ENCODE measurements at regions not wholly inside any gene's neighbourhood (a gene's known extent, or its start where the extent isn't known, plus 50 kb on each side); places are given as distances from the start of the nearest gene placed in this dataset.

GRCh38 chr4:60221866-60222265 lies 978.3 kb upstream of the ADGRL3 start:
- Histone ChIP-seq H3K4me3 (ENCODE audit: low read depth, low read length) (no peak overlapping the region), H3K36me3 (ENCODE audit: control insufficient read depth, insufficient read depth, low read length) (no peaks in the 10 kb centered on the region), H3K4me1 (ENCODE audit: control insufficient read depth, insufficient read depth, low read length) (no peaks in the 10 kb centered on the region), H3K9me3 (ENCODE audit: control insufficient read depth, insufficient read depth, low read length) (no peaks in the 10 kb centered on the region), H3K9ac (ENCODE audit: low read depth, low read length) (no peak overlapping the region), H3K27me3 (ENCODE audit: control insufficient read depth, insufficient read depth, low read length) (no peaks in the 10 kb centered on the region)

GRCh38 chr4:60223208-60223923 lies 976.8 kb upstream of the ADGRL3 start:
- Histone ChIP-seq H3K9me3 (ENCODE audit: control insufficient read depth, insufficient read depth, low read length) (no peaks in the 10 kb centered on the region), H3K36me3 (ENCODE audit: control insufficient read depth, insufficient read depth, low read length) (no peaks in the 10 kb centered on the region), H3K4me3 (ENCODE audit: low read depth, low read length) (no peak overlapping the region), H3K9ac (ENCODE audit: low read depth, low read length) (no peak overlapping the region), H3K4me1 (ENCODE audit: control insufficient read depth, insufficient read depth, low read length) (no peaks in the 10 kb centered on the region), H3K27me3 (ENCODE audit: control insufficient read depth, insufficient read depth, low read length) (no peaks in the 10 kb centered on the region)

- Histone ChIP-seq H3K36me3 (ENCODE audit: control insufficient read depth, insufficient read depth, low read length) (no peaks in the 10 kb centered on the region), H3K27me3 (ENCODE audit: control insufficient read depth, insufficient read depth, low read length) (no peaks in the 10 kb centered on the region), H3K4me3 (ENCODE audit: low read depth, low read length) (no peak overlapping the region), H3K9me3 (ENCODE audit: control insufficient read depth, insufficient read depth, low read length) (no peaks in the 10 kb centered on the region), H3K9ac (ENCODE audit: low read depth, low read length) (no peak overlapping the region), H3K4me1 (ENCODE audit: control insufficient read depth, insufficient read depth, low read length) (no peaks in the 10 kb centered on the region)
Observed at GRCh38 chr4:60241866-60242265, 958.3 kb upstream of the ADGRL3 start.

GRCh38 chr4:60249784-60250183 lies 950.3 kb upstream of the ADGRL3 start:
- H3K9me3 ChIP-seq (ENCODE audit: control insufficient read depth, insufficient read depth, low read length) = no peaks in the 10 kb centered on the region
- H3K27me3 ChIP-seq (ENCODE audit: control insufficient read depth, insufficient read depth, low read length) = no peaks in the 10 kb centered on the region
- H3K36me3 ChIP-seq (ENCODE audit: control insufficient read depth, insufficient read depth, low read length) = no peaks in the 10 kb centered on the region
- no peak overlapping the region for H3K4me3 ChIP-seq (ENCODE audit: low read depth, low read length)
- no peak overlapping the region for H3K9ac ChIP-seq (ENCODE audit: low read depth, low read length)
- H3K4me1 ChIP-seq (ENCODE audit: control insufficient read depth, insufficient read depth, low read length) = no peaks in the 10 kb centered on the region

GRCh38 chr4:60250657-60251056 lies 949.5 kb upstream of the ADGRL3 start:
- no peaks in the 10 kb centered on the region for H3K36me3 ChIP-seq (ENCODE audit: control insufficient read depth, insufficient read depth, low read length)
- no peak overlapping the region for H3K4me3 ChIP-seq (ENCODE audit: low read depth, low read length)
- H3K9me3 ChIP-seq (ENCODE audit: control insufficient read depth, insufficient read depth, low read length) = no peaks in the 10 kb centered on the region
- no peak overlapping the region for H3K9ac ChIP-seq (ENCODE audit: low read depth, low read length)
- no peaks in the 10 kb centered on the region for H3K4me1 ChIP-seq (ENCODE audit: control insufficient read depth, insufficient read depth, low read length)
- H3K27me3 ChIP-seq (ENCODE audit: control insufficient read depth, insufficient read depth, low read length) = no peaks in the 10 kb centered on the region

GRCh38 chr4:60259781-60260180 lies 940.3 kb upstream of the ADGRL3 start:
- Histone ChIP-seq H3K27me3 (ENCODE audit: control insufficient read depth, insufficient read depth, low read length) (no peaks in the 10 kb centered on the region), H3K4me1 (ENCODE audit: control insufficient read depth, insufficient read depth, low read length) (no peaks in the 10 kb centered on the region), H3K36me3 (ENCODE audit: control insufficient read depth, insufficient read depth, low read length) (no peaks in the 10 kb centered on the region), H3K9ac (ENCODE audit: low read depth, low read length) (no peak overlapping the region), H3K4me3 (ENCODE audit: low read depth, low read length) (no peak overlapping the region), H3K9me3 (ENCODE audit: control insufficient read depth, insufficient read depth, low read length) (no peaks in the 10 kb centered on the region)

GRCh38 chr4:60266505-60266904 lies 933.6 kb upstream of the ADGRL3 start:
- H3K9me3 ChIP-seq (ENCODE audit: control insufficient read depth, insufficient read depth, low read length) = no peaks in the 10 kb centered on the region
- H3K9ac ChIP-seq (ENCODE audit: low read depth, low read length) = no peak overlapping the region
- no peaks in the 10 kb centered on the region for H3K36me3 ChIP-seq (ENCODE audit: control insufficient read depth, insufficient read depth, low read length)
- H3K4me3 ChIP-seq (ENCODE audit: low read depth, low read length) = no peak overlapping the region
- no peaks in the 10 kb centered on the region for H3K27me3 ChIP-seq (ENCODE audit: control insufficient read depth, insufficient read depth, low read length)
- no peaks in the 10 kb centered on the region for H3K4me1 ChIP-seq (ENCODE audit: control insufficient read depth, insufficient read depth, low read length)

- H3K9ac ChIP-seq (ENCODE audit: low read depth, low read length) = no peak overlapping the region
- H3K4me1 ChIP-seq (ENCODE audit: control insufficient read depth, insufficient read depth, low read length) = no peaks in the 10 kb centered on the region
- no peak overlapping the region for H3K4me3 ChIP-seq (ENCODE audit: low read depth, low read length)
- no peaks in the 10 kb centered on the region for H3K9me3 ChIP-seq (ENCODE audit: control insufficient read depth, insufficient read depth, low read length)
- H3K27me3 ChIP-seq (ENCODE audit: control insufficient read depth, insufficient read depth, low read length) = no peaks in the 10 kb centered on the region
- H3K36me3 ChIP-seq (ENCODE audit: control insufficient read depth, insufficient read depth, low read length) = no peaks in the 10 kb centered on the region
Observed at GRCh38 chr4:60296386-60296785, 903.7 kb upstream of the ADGRL3 start.

- Histone ChIP-seq H3K4me3 (ENCODE audit: low read depth, low read length) (no peak overlapping the region), H3K27me3 (ENCODE audit: control insufficient read depth, insufficient read depth, low read length) (no peaks in the 10 kb centered on the region), H3K4me1 (ENCODE audit: control insufficient read depth, insufficient read depth, low read length) (no peaks in the 10 kb centered on the region), H3K9me3 (ENCODE audit: control insufficient read depth, insufficient read depth, low read length) (no peaks in the 10 kb centered on the region), H3K36me3 (ENCODE audit: control insufficient read depth, insufficient read depth, low read length) (no peaks in the 10 kb centered on the region), H3K9ac (ENCODE audit: low read depth, low read length) (no peak overlapping the region)
Observed at GRCh38 chr4:60313611-60314178, 886.4 kb upstream of the ADGRL3 start.

- no peaks in the 10 kb centered on the region for H3K36me3 ChIP-seq (ENCODE audit: control insufficient read depth, insufficient read depth, low read length)
- no peak overlapping the region for H3K4me3 ChIP-seq (ENCODE audit: low read depth, low read length)
- no peaks in the 10 kb centered on the region for H3K27me3 ChIP-seq (ENCODE audit: control insufficient read depth, insufficient read depth, low read length)
- H3K9ac ChIP-seq (ENCODE audit: low read depth, low read length) = no peak overlapping the region
- no peaks in the 10 kb centered on the region for H3K9me3 ChIP-seq (ENCODE audit: control insufficient read depth, insufficient read depth, low read length)
- no peaks in the 10 kb centered on the region for H3K4me1 ChIP-seq (ENCODE audit: control insufficient read depth, insufficient read depth, low read length)
Observed at GRCh38 chr4:60314416-60314815, 885.7 kb upstream of the ADGRL3 start.

- no peaks in the 10 kb centered on the region for H3K4me1 ChIP-seq (ENCODE audit: control insufficient read depth, insufficient read depth, low read length)
- H3K9ac ChIP-seq (ENCODE audit: low read depth, low read length) = no peak overlapping the region
- no peak overlapping the region for H3K4me3 ChIP-seq (ENCODE audit: low read depth, low read length)
- no peaks in the 10 kb centered on the region for H3K27me3 ChIP-seq (ENCODE audit: control insufficient read depth, insufficient read depth, low read length)
- H3K9me3 ChIP-seq (ENCODE audit: control insufficient read depth, insufficient read depth, low read length) = no peaks in the 10 kb centered on the region
- no peaks in the 10 kb centered on the region for H3K36me3 ChIP-seq (ENCODE audit: control insufficient read depth, insufficient read depth, low read length)
Observed at GRCh38 chr4:60315586-60315985, 884.5 kb upstream of the ADGRL3 start.

- Histone ChIP-seq H3K4me3 (ENCODE audit: low read depth, low read length) (no peak overlapping the region), H3K27me3 (ENCODE audit: control insufficient read depth, insufficient read depth, low read length) (no peaks in the 10 kb centered on the region), H3K4me1 (ENCODE audit: control insufficient read depth, insufficient read depth, low read length) (no peaks in the 10 kb centered on the region), H3K9ac (ENCODE audit: low read depth, low read length) (no peak overlapping the region), H3K9me3 (ENCODE audit: control insufficient read depth, insufficient read depth, low read length) (no peaks in the 10 kb centered on the region), H3K36me3 (ENCODE audit: control insufficient read depth, insufficient read depth, low read length) (no peaks in the 10 kb centered on the region)
Observed at GRCh38 chr4:60326735-60327134, 873.4 kb upstream of the ADGRL3 start.

All from iPS-15b (cell line).